ENCODE measurements at regions not wholly inside any gene's neighbourhood (a gene's known extent, or its start where the extent isn't known, plus 50 kb on each side); places are given as distances from the start of the nearest gene placed in this dataset.

DNA sequence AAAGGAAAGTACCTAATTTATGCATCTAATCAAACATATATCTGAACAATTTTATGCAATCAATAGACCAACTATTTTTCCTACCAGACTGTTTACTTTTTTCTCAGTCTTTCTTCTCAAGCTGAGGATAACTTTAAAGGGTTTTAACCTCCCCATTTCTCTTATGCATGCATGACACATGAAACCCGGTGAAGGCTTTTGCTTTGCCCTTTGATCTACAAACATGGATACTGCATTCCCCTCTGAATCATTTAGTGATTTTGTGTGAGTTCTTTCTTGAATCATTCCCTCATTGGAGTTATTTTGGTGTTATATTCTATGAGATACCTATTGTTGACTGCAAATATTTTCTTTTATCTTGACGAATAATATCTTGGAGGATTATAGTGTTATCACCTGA, 931.9 kb upstream of the CNTNAP5 start:
- Histone ChIP-seq H3K9ac (replicated peaks in 1 of 4; ENCODE audit: extremely low read depth in 1 of 4, low read depth in 3 of 4, low read length in 3 of 4) (no peak overlapping the region), H3K4ac (replicated peaks; ENCODE audit: insufficient read length, low read depth, low read length) (no peak overlapping the region), H4K20me1 (replicated peaks in 1 of 2; ENCODE audit: control insufficient read depth in 1 of 2, insufficient read depth in 2 of 2, low read length in 2 of 2) (no peaks in the 10 kb centered on the region), H2AFZ (ENCODE audit: low read length) (no peak overlapping the region), H3K4me1 (replicated peaks in 1 of 4; ENCODE audit: control insufficient read depth in 3 of 4, insufficient read depth in 4 of 4, low read length in 3 of 4) (no peaks in the 10 kb centered on the region), H3K79me2 (ENCODE audit: control insufficient read depth in 1 of 2, insufficient read depth in 2 of 2, low read length in 2 of 2) (no peaks in the 10 kb centered on the region), H3K4me3 (ENCODE audit: extremely low read depth in 1 of 4, insufficient read depth in 2 of 4, low read depth in 3 of 4, low read length in 4 of 4) (no peak overlapping the region), H2AK5ac (ENCODE audit: low read depth, low read length) (no peak overlapping the region), H2BK5ac (ENCODE audit: low read depth, low read length) (no peak overlapping the region), H3K36me3 (ENCODE audit: control insufficient read depth in 2 of 4, insufficient read depth in 4 of 4, low read length in 3 of 4) (no peaks in the 10 kb centered on the region), H3K27me3 (replicated peaks in 1 of 4; ENCODE audit: control insufficient read depth in 3 of 4, extremely low read depth in 1 of 4, insufficient read depth in 3 of 4, low read length in 3 of 4) (no peaks in the 10 kb centered on the region), H2BK12ac (ENCODE audit: low read depth, low read length) (no peak overlapping the region), H3K56ac (replicated peaks; ENCODE audit: insufficient read length, low read depth, low read length) (no peak overlapping the region), H2BK20ac (ENCODE audit: low read length) (no peak overlapping the region), H2BK15ac (ENCODE audit: low read length) (no peak overlapping the region), H3K4me2 (ENCODE audit: insufficient read depth in 1 of 2, low read depth in 2 of 2, low read length in 2 of 2) (no peak overlapping the region), H3K18ac (ENCODE audit: extremely low read depth, low read length) (no peak overlapping the region), H3K23ac (ENCODE audit: insufficient read length) (no peak overlapping the region), H3K27ac (ENCODE audit: low read depth, low read length) (no peak overlapping the region), H4K91ac (replicated peaks; ENCODE audit: insufficient read length, low read length) (no peak overlapping the region), H3K14ac (ENCODE audit: insufficient read length) (no peak overlapping the region), H3K79me1 (ENCODE audit: low read depth, low read length) (no peaks in the 10 kb centered on the region), H3K9me3 (ENCODE audit: insufficient read depth in 2 of 2, low read depth in 1 of 2, low read length in 1 of 2) (no peaks in the 10 kb centered on the region), H3K23me2 (ENCODE audit: low read depth, low read length) (no peaks in the 10 kb centered on the region), H4K8ac (ENCODE audit: extremely low read depth, insufficient read depth, low read length) (no peak overlapping the region), H4K5ac (ENCODE audit: insufficient read length, low read depth, low read length) (no peak overlapping the region), H2BK120ac (replicated peaks; ENCODE audit: low read depth, low read length) (no peak overlapping the region)
- no peak for FAIRE-seq
- POLR2A ChIA-PET (ENCODE audit: partially characterized antibody): no interaction called here
- DNase-seq (ENCODE audit: low read depth in 1 of 2, low spot score in 2 of 2): no peak
- CTCF ChIA-PET (ENCODE audit: partially characterized antibody): no interaction called here
- no peak for TF ChIP-seq BACH1 (IDR thresholded peaks at IDR 0.05; ENCODE audit: low read length)
- no peak for TF ChIP-seq RFX5 (IDR thresholded peaks at IDR 0.05; ENCODE audit: borderline replicate concordance, low read depth, low read length)
- TF ChIP-seq SIN3A (conservative IDR thresholded peaks at IDR 0.05 in 1 of 2, IDR thresholded peaks at IDR 0.05 in 1 of 2; ENCODE audit: low read depth in 1 of 2, low read length in 2 of 2): no peak
- no peak for TF ChIP-seq PHF8 (conservative IDR thresholded peaks at IDR 0.05; ENCODE audit: low read depth, low read length)
- no peak for TF ChIP-seq RBBP5 (IDR thresholded peaks at IDR 0.05; ENCODE audit: borderline replicate concordance, low read depth, low read length)
- no peak for TF ChIP-seq KDM1A (IDR thresholded peaks at IDR 0.05; ENCODE audit: borderline replicate concordance, low read length)
- no peak for TF ChIP-seq MAFK (IDR thresholded peaks at IDR 0.05; ENCODE audit: low read depth, low read length)
- TF ChIP-seq EGR1 (IDR thresholded peaks at IDR 0.05; ENCODE audit: borderline replicate concordance, low read depth, low read length): no peak
- no peak for TF ChIP-seq RNF2 (IDR thresholded peaks at IDR 0.05; ENCODE audit: borderline replicate concordance, low read depth, low read length, missing control alignments, poor library complexity, severe bottlenecking)
- no peak for TF ChIP-seq GABPA (IDR thresholded peaks at IDR 0.05; ENCODE audit: borderline replicate concordance, insufficient read depth, low read length)
- no peak for TF ChIP-seq CBX8 (IDR thresholded peaks at IDR 0.05; ENCODE audit: borderline replicate concordance, low read depth, low read length)
- 95% methylated on average over 2 of the region's 2 CpGs; no CpG with 5 or more reads in 1 of the 2 experiments for WGBS, 2 experiments (ENCODE audit: extremely low coverage in 1 of 2, insufficient coverage in 1 of 2, insufficient read length in 1 of 2, insufficient replicate concordance in 2 of 2, low coverage in 1 of 2, low lambda C conversion rate in 2 of 2, missing lambda C conversion rate in 1 of 2)
